Ectodermal cell (in vitro differentiated cells): ENCODE measurements at regions not wholly inside any gene's neighbourhood (a gene's known extent, or its start where the extent isn't known, plus 50 kb on each side); places are given as distances from the start of the nearest gene placed in this dataset.

ENCODE experiments used
- H3K27ac ChIP-seq: 2 replicates; pipeline ENCODE4 v1.7.0; 2013; ENCODE audit warnings: mild to moderate bottlenecking, low read depth, low read length; ENCODE audit not compliant: insufficient read depth, poor library complexity, severe bottlenecking
- H3K27me3 ChIP-seq: 2 replicates; pipeline ENCODE4 v1.7.0; 2013; ENCODE audit warnings: mild to moderate bottlenecking, low read length; ENCODE audit not compliant: insufficient read depth, control insufficient read depth, poor library complexity, severe bottlenecking
- H3K36me3 ChIP-seq: one replicate; pipeline ENCODE4 v1.7.0; 2013; ENCODE audit warnings: low read length; ENCODE audit not compliant: control insufficient read depth, insufficient read depth
- H3K4me1 ChIP-seq: one replicate; pipeline ENCODE4 v1.7.0; 2013; ENCODE audit warnings: low read length; ENCODE audit not compliant: control insufficient read depth, insufficient read depth
- H3K4me3 ChIP-seq: 2 replicates; pipeline ENCODE4 v1.7.0; 2013; ENCODE audit warnings: low read depth, low read length, control low read depth; ENCODE audit not compliant: insufficient read depth
- H3K9me3 ChIP-seq: 2 replicates; pipeline ENCODE4 v1.7.0; 2013; ENCODE audit warnings: mild to moderate bottlenecking, low read length, moderate library complexity; ENCODE audit not compliant: control insufficient read depth
- WGBS, 2 experiments: methylation state at CpG; one replicate each; pipeline ENCODE4 v1.1.7; 2013; ENCODE audit warnings: missing lambda C conversion rate in 2 of 2; 5-methylcytosine and 5-hydroxymethylcytosine counted together

DNA sequence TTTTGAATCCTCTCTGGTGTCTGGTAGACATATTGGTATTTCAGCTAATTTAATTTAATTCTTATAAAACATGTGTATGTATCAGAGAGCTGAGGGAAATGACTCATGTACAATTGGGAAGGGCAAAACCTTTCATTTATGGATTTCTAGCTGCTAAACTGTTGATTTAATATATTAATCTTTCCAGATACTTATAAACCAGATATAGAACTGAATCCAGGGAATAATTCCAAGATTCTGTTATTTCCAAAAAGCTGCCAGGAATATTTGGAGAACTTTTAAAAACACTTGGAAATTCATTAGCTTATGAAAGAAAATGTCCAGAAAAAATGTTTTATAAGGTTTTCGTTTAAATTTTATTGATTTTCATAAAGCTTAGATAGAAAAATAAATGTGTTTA, 295.5 kb downstream of the YTHDC2 start:
- Histone ChIP-seq H3K36me3 (no peaks in the 10 kb centered on the region), H3K4me3 (no peak overlapping the region), H3K9me3 (no peaks in the 10 kb centered on the region), H3K4me1 (peaks cover 28% of the 10 kb centered on the region), H3K27me3 (no peaks in the 10 kb centered on the region), H3K27ac (no peak overlapping the region)
- WGBS, 2 experiments: 88 to 91% methylated on average over 1 of the region's 1 CpG

DNA sequence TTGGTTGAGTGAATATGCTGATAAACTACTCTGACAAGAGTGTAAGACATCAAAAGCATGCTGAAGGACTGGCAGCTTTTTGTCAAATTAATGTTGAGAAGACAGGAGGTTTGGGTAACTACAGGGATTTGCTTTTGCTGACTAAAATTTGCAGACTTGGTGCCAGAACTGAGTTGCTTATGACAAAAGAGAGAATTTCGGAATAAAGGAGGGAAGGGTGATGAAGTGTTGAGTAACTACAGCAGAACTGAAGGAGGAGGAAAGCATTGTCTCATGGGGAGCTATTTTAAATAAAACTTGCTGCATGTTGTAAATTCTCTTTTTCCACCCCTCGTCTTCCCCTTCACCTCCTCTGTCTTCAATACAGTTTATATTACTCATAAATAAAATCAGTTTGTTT, 296.1 kb downstream of the YTHDC2 start:
- Histone ChIP-seq H3K9me3 (no peaks in the 10 kb centered on the region), H3K36me3 (no peaks in the 10 kb centered on the region), H3K4me3 (no peak overlapping the region), H3K27me3 (no peaks in the 10 kb centered on the region), H3K4me1 (peaks cover 28% of the 10 kb centered on the region), H3K27ac (no peak overlapping the region)
- 81 to 91% methylated on average over 1 of the region's 2 CpGs for WGBS, 2 experiments

DNA sequence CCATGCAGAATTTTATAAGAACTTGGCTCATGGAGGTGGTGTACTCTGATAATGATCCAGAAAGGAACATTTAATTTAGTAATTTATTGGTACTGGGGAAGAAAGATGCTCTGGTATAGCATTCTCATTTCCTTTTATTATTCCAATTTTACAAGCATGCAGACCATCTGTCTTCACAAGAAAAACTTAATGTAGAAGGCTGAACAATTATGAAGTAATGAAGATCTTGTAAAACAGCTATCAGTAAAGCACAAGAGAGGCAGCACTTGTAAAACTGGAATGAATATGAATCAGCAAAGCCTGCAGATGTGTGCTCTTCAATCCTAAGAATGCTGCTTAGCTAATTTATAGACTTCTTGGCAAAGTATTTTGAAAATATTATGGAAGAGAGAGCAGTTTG, 300.0 kb downstream of the YTHDC2 start:
- peaks cover 2% of the 10 kb centered on the region for H3K4me1 ChIP-seq
- H3K27me3 ChIP-seq: no peaks in the 10 kb centered on the region
- no peak overlapping the region for H3K27ac ChIP-seq
- no peaks in the 10 kb centered on the region for H3K36me3 ChIP-seq
- no peaks in the 10 kb centered on the region for H3K9me3 ChIP-seq
- no peak overlapping the region for H3K4me3 ChIP-seq

DNA sequence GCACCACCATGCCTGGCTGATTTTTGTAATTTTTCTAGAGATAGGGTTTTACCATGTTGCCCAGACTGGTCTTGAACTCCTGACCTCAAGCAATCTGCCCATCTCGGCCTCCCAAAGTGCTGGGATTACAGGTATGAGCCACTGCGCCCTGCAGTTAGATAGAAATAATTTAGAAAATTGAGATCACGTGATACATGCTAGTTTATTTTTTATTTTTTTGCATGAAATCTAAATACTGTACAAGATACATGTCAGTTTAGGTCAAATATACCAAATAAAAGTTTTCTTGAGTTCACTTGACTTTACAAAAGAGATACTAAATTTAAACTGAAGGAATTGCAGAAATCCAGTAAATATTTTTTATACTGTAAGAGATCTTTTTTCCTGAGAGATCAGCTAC, 304.2 kb downstream of the YTHDC2 start:
- Histone ChIP-seq H3K27ac (no peak overlapping the region), H3K27me3 (no peaks in the 10 kb centered on the region), H3K9me3 (no peaks in the 10 kb centered on the region), H3K36me3 (no peaks in the 10 kb centered on the region), H3K4me3 (no peak overlapping the region), H3K4me1 (no peaks in the 10 kb centered on the region)
- 87 to 88% methylated on average over 2 to 3 of the region's 3 CpGs for WGBS, 2 experiments

DNA sequence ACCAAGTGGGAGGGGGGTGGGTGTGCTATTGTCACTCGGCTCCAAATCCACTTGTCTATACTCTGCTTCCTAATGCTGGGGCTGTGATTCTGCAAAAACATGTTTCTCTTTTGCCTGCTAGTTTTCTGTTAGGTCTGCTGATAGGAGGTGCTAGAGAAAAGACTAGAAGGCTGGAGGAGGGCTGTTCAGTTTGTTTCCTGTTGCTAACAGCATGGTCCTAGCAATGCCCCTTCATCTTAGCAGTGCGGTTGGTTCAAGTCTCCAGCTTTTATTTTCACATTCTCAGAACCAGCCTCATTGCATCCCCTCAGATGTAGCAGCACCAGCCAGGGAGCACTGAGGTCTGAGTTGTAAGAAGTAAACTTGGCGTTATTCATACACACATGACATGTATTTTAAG, 310.2 kb downstream of the YTHDC2 start:
- WGBS, 2 experiments: 79 to 83% methylated on average over 2 of the region's 3 CpGs
- Histone ChIP-seq H3K36me3 (no peaks in the 10 kb centered on the region), H3K27ac (no peak overlapping the region), H3K4me3 (no peak overlapping the region), H3K4me1 (no peaks in the 10 kb centered on the region), H3K27me3 (no peaks in the 10 kb centered on the region), H3K9me3 (no peaks in the 10 kb centered on the region)

DNA sequence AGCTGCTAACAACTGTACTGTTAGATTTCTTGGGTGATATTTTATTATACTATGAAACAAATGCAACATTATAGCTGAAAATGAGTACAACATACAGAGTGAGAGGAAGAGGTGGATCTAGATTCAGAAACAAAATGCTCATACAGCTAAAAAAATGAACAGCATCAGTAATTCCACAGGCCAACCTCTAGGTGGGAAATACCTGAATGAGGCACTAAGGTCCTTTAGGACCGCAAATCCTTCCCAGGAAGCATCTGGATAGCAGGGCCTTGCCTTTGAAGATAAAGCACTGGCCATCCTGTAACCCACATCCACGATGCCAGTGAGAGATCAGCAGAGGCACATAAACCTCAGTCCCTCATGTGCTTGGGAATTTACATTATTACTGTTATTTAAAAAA, 310.8 kb downstream of the YTHDC2 start:
- Histone ChIP-seq H3K9me3 (no peaks in the 10 kb centered on the region), H3K27ac (no peak overlapping the region), H3K27me3 (no peaks in the 10 kb centered on the region), H3K4me3 (no peak overlapping the region), H3K36me3 (no peaks in the 10 kb centered on the region), H3K4me1 (no peaks in the 10 kb centered on the region)
- 87 to 92% methylated on average over 1 to 2 of the region's 2 CpGs for WGBS, 2 experiments

DNA sequence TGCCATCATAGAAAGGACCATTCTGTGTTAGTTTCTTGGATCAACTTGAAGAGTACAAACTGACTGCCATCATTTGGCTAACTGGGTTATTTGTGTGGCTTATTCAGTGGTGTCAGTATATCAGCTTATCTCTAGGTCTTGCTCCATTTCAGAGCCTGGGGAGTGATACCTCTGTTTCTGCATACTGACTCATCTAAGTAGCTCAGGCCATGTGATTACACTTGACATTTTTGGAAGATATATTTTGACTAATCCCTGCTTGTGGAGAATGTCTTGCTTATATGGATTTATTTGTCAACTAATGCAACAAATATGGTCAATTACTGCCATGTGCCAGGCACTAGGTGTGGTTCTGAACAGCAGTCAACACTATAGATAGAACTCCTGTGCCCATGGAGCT, 311.7 kb downstream of the YTHDC2 start:
- no peaks in the 10 kb centered on the region for H3K27me3 ChIP-seq
- no peak overlapping the region for H3K27ac ChIP-seq
- H3K36me3 ChIP-seq: no peaks in the 10 kb centered on the region
- no peak overlapping the region for H3K4me3 ChIP-seq
- no peaks in the 10 kb centered on the region for H3K4me1 ChIP-seq
- H3K9me3 ChIP-seq: no peaks in the 10 kb centered on the region

DNA sequence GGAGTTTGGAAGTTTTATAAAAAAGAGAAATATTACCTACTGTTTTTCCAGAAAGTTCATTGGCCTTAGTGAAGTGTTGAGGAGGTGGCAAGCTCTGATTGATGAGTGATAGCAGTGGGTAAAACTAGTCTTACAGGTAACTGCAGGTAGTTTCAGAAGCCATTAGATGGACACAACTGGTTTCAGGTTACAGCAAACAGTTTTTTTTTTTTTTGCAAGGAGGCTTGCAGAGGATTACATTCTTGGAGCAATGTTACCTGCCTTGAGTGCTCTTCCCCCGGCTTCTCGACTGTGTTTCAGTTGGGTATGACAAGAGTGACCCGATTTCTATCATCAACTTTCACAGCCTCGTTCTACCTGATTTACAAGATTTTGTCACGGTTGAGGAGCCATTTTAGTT, 333.4 kb downstream of the YTHDC2 start:
- no peaks in the 10 kb centered on the region for H3K9me3 ChIP-seq
- no peaks in the 10 kb centered on the region for H3K27me3 ChIP-seq
- no peaks in the 10 kb centered on the region for H3K4me1 ChIP-seq
- H3K4me3 ChIP-seq: no peak overlapping the region
- no peaks in the 10 kb centered on the region for H3K36me3 ChIP-seq
- 77 to 92% methylated on average over 5 of the region's 5 CpGs for WGBS, 2 experiments
- H3K27ac ChIP-seq: no peak overlapping the region

DNA sequence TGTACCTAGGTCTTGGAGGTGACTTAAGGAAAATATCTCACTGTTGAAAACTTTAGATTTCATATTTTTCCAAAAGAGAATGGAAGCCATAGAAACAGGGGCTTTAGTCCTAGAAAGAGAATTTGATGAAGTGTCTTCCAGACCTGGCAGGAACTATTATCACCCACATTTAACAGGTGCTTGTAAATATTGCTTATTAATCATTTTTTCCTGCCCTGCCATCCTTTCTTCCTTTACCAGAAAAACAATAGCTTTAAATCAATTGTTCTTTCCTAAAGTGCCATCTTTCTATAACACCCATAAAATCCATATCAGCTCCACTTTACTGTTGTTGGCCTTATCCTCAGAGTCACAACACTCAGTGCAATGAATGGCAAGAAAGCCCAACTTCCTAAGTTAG, 350.9 kb downstream of the YTHDC2 start:
- Histone ChIP-seq H3K27ac (no peak overlapping the region), H3K27me3 (no peaks in the 10 kb centered on the region), H3K36me3 (no peaks in the 10 kb centered on the region), H3K9me3 (no peaks in the 10 kb centered on the region), H3K4me3 (no peak overlapping the region), H3K4me1 (no peaks in the 10 kb centered on the region)

DNA sequence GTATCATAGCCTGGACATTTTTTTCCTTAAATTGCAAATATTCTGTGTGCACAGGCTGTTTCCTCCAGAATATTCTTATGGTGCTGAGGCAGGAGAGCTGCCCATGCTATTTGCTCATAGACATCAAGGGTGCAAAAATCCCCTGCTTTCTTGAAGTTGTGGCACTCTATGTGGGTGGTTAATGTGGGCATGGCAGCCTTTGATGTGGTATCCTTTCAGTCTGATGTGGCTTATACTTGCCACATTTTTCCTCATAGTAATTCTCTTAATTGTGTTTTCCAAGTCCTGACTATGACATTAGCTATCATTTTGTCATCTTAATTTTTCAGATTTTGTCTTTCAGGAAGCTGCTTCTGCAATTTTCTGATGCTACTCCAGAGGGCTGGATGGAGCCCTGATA, 353.3 kb downstream of the YTHDC2 start:
- no peak overlapping the region for H3K27ac ChIP-seq
- H3K4me1 ChIP-seq: no peaks in the 10 kb centered on the region
- no peaks in the 10 kb centered on the region for H3K9me3 ChIP-seq
- no peaks in the 10 kb centered on the region for H3K27me3 ChIP-seq
- no peaks in the 10 kb centered on the region for H3K36me3 ChIP-seq
- H3K4me3 ChIP-seq: no peak overlapping the region

DNA sequence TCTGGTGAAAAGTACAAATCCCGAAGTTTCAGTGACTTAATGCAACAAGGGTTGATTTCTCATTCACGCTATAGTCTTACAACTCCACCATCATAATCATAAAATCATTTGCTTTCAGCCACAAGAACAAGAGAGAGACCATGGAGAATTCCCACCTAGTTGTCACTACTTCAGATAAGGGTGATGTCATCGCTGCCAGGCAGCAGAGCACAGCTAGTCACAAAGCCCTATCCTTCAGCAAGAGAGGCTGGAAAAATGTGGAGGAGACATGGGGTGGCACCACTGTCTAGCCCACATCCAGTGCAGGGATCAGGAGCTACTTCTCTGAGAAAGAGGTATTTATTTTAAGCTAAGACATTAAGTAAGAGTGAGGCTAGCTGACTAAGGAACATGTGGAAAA, 356.1 kb downstream of the YTHDC2 start:
- WGBS, 2 experiments: 87 to 89% methylated on average over 3 of the region's 3 CpGs
- Histone ChIP-seq H3K27me3 (no peaks in the 10 kb centered on the region), H3K9me3 (no peaks in the 10 kb centered on the region), H3K36me3 (no peaks in the 10 kb centered on the region), H3K4me3 (no peak overlapping the region), H3K27ac (no peak overlapping the region), H3K4me1 (no peaks in the 10 kb centered on the region)
